ENCODE measurements at regions not wholly inside any gene's neighbourhood (a gene's known extent, or its start where the extent isn't known, plus 50 kb on each side); places are given as distances from the start of the nearest gene placed in this dataset.
"Not testable (repeated sequence)": the region's sequence is repeated elsewhere in the genome, so short reads cannot be mapped to it uniquely, and the experiment has no call there.

DNA sequence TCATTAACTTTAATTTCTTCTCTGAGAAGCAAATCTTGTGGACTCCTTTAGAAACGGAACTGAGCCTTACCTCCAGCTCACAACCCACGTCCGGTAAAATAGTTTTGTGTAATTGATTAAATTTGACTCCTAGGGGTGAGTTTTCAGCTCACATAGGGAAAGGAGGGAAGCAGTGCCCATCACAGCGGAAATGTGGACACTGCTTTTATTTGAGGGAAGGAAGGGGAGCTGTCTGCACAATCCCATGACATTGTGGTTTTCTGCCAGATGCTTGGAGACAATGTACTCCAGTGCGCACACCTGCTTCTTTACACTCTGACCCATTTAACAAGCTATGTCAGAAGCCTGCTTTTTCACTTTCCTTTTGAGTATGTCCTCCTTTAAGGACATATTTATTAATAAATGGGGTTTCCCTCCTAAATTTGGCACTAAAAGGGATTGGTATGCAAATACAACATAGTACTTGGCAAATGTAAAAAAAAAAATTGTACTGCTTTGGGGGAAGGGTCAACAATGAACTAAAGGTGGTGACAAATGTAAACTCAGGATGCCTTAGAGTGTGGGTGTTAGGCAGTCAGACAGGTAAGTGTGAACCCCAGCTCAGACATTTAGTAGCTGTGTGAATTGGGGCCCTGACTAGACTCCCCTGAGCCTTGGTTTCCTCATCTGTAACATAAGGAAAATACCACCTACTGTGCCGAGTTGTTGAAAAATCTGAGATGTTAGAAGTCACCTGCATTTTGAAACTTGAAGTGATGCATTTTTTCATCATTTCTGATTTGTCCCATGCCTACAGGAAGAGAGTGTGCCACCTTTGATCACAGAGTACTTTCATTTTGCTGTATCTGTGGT, 90.2 kb upstream of the KLF6 start:
- no peak for DNase-seq (ENCODE audit: low read depth in 2 of 3, low spot score in 2 of 3)

DNA sequence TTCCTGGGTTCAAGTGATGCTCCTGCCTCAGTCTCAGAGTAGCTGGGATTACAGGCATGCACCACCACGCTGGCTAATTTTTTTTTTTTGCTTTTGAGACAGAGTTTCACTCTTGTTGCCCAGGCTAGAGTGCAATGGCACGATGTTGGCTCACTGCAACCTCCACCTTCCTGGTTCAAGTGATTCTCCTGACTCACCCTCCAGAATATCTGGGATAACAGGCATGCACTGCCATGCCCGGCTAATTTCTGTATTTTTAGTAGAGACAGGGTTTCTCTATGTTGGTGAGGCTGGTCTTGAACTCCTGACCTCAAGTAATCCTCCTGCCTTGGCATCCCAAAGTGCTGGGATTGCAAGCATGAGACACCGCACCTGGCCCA, 89.6 kb upstream of the KLF6 start:
- DNase-seq (ENCODE audit: low read depth in 2 of 3, low spot score in 2 of 3), result not testable (repeated sequence)

DNA sequence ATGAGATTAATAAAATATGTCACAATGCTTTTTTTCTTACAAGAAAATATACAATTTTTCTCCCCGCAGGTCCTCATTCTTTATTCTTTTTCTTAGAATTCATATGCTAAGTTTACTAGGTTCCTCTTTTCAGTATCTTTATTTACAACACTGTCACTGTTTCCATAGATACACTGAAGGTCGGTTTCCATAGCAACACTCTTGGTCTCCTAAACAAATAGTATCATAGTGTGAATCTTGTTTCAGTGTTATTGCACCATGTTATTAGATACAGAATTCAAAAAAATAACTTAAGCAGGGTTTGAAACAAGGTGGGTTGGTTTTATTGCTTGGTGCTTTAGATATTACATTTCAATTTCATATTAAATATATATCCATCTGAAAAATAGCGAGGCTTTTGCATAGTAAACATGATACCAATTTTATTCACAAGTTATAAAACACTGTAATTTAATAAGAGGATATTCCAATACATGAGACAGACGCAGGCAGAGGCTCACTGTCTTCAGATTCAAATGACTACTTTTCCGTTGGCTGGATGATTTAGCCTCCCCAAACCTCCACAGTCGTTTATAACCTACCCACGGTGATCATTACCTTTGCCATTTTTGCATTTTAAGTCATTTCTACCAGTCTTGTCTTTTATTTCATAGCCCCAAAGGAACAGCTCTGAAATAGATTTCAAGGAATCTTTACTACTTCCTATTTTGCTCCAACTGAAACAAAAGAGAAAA, 88.9 kb upstream of the KLF6 start:
- no peak for DNase-seq (ENCODE audit: low read depth in 2 of 3, low spot score in 2 of 3)

DNA sequence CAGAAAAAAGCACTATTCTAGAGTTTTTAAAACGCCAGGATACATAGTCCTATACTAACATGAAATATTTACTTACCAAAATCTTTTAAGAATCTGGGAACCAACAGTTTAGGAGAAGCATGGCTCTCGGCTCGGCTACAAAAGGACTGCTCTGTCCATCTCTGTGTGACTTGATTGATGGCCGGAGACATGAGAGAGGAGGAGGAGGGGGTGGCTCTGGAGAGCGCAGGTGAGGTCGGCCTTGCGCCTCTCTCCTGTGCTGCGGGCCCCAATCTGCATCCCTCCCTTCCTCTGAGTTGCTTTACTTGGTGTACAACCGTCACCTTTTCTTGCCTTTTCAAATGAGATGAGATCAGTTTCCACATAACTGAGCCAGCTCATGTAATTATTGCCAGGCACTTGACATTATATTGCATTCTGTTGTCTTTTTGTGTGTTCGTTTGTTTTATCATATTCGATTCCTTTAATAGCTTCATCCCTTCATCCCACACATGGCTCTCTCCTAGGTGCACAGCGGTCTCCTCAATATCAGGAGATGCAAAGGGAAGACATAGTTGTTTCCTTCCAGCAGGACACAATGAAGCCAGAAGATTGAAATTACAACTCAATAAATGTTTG, 87.8 kb upstream of the KLF6 start:
- DNase-seq (ENCODE audit: low read depth in 2 of 3, low spot score in 2 of 3), result no peak

DNA sequence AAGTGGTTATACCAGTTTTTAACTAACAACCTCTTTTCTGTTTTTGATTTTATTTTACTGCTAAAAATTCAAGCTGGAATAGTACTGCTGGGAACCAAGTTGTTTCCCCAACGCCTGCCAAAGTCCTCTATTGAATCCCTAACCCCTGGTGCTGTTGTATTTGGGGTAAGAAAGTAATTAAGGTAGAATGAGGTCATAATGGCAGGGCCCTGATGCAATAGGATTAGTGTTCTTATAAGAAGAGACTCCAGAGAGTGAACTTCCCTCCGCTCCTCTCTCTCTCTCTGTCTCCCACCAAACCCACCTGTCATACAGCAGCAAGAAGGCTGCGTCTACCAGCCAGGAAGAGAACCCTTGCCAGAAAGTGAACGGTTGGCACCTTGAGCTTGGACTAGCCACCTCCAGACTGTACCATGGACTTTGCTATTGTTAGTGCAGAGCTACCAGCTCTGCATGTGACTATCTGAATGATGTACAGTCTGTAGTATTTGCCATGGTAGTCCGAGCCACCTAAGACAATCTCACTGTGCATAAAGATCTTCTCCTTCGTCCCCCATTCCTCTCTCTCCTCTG, 86.5 kb upstream of the KLF6 start:
- no peak for DNase-seq (ENCODE audit: low read depth in 2 of 3, low spot score in 2 of 3)

DNA sequence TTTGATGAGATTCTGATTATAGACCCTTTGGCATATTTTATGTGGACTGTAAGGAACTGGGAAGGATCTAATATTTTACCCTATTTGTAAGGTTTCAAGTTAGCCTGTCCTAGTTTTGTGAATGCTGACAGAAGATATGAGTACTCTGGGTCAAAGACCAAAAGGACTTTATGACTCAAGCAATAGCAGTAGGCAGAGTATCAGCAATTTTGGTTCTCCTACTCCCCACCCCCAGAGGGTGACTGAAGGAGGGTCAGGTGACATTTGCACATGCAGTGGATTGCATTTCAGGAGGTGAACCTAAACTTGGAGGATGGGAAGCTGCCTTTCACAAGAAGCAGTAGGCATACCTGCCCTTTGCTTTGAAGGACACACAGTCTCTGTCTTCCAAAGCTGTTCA, 84.0 kb upstream of the KLF6 start:
- no peak for DNase-seq (ENCODE audit: low read depth in 2 of 3, low spot score in 2 of 3)

DNA sequence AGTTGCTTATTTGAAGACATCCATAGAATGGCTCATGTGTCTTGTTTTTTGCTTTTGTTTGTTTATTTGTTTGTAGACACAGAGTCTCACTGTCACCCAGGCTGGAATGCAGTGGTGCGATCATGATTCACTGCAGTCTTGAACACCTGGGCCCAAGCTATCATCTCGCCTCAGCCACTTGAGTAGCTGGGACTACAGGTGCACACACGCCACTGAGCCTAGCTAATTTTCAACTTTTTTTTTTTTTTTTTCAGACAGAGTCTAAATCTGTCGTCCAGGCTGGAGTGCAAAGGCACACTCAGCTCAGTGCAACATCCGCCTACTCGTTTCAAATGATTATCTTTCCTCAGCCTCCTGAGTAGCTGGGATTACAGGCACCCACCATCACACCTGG, 83.3 kb upstream of the KLF6 start:
- DNase-seq (ENCODE audit: low read depth in 2 of 3, low spot score in 2 of 3), result no peak

DNA sequence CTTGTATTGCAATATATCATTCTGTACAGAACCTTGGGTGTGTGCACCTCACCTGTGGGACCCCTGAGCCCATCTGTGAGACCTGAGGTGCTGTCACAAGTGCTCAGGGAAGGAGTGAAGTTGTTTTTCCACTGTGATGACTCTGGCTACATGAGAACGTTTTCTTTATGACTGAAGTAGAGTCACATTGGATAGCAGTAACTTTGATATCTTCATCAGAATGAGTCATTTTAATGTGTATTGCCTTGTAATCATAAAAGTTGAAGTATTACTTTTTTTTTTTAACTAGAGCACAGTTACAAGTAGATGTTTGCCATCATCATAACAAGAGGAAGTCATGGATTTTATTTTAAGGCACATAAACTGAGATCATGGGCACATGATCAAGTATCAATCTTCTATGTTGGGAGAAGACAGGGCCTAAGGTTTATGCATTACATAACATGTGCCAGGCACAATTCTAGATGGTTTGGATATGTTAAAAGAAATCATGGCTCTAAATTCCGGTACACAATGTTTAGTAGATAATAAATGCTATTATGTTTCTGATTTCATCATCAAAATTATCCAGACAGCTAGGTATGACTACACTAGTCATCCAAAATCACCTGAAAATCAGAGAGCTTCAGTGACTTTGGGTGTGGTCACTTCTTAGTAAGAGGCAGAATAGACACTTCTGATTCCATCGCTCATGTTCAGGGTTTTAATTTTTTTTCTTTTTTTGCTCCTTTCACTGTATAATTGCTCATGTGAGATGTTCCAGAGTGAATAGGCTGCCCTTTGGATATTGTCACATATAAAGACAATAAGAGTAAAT, 82.7 kb upstream of the KLF6 start:
- no peak for DNase-seq (ENCODE audit: low read depth in 2 of 3, low spot score in 2 of 3)

DNA sequence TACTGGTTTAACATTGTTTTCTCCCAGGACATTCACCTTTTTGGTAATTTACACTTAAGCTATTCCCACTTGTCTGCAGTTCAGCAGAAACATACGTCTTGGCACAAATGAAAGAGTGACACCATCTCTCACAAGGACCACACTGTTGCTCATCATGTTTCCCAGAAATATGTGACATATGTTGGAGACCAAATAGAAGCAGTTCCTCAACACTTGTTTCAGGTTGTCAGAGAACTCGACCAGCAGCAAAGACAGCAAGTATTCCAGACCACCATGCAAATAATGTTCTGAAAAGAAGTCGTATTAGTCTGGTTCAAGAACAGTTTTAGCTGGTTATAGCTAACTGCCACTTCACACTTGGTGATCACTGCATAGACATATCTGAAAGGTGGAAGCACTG, 81.3 kb upstream of the KLF6 start:
- no peak for DNase-seq (ENCODE audit: low read depth in 2 of 3, low spot score in 2 of 3)

DNA sequence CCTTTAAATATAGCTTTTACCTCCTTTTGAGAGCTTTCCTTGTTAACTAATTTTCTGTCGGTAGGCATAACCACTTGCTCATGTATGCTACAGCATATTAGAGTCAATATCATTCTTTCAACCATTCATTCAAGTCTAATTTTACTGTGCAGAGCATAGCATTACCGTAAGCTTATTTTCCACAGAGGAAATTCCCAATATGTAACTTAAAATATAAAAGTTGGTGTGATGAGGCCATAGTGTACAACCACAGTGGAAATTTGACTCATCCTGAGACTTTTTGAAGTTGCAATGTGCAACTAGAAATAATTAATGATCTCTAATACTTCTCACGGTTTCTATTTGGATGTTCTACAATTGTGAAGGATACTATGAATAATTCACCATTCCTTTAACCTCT, 80.6 kb upstream of the KLF6 start:
- no peak for DNase-seq (ENCODE audit: low read depth in 2 of 3, low spot score in 2 of 3)

DNA sequence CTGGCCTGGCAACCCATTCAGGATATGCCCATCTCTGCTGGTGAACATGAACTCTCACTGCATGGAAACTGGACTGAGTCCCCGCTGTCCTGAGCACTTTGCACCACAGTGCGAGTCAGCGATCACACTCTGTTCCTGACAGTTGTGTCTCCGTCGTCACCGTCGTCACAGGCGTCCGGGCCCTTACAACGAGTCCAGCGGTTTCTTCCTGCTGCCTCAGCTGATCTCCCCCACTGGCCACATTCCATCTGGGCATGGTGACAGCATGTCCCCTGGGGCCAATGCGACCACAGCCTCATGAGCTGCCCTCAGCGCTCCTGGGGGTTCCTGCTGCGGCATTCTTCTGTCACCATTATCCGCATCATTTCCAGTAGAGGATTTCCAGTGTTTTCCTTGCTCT, 76.8 kb upstream of the KLF6 start:
- DNase-seq (ENCODE audit: low read depth in 2 of 3, low spot score in 2 of 3), result no peak

DNA sequence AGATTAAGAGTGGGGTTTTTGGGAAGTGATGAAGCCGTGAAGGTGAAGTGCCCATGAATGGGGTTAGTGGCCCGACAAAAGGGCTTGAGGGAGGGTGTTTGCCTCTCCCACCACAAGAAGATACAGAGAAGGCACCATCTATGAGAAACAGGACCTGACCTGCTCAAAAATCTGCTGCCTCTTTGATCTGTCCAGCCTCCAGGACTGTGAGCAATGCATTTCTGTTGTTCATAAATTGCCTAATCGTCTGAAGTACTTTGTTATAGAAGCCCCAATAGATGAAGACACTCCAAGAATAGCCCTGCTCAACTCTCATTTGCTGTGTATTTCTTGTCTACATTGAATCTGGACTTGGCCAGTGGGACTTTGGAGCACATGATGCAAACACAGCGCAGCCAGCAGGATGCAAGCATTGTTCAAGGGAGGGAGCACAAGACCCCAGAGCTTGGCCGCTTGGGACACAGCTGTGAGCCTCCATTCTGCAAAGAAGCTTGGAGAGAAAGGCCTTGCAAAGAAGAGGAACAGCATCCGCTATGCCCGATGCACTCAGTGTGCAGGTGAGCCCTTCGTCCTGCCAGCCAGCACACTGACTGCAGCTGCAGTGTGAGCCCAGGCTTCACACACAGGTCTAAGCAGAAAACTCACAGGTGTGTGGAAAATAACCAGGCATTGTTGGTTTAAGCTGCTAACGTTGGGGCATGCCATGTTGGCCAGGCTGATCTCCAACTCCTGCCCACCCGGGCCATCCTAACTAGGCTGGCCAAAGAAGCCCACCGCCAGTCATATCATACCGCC, 73.2 kb upstream of the KLF6 start:
- DNase-seq (ENCODE audit: low read depth in 2 of 3, low spot score in 2 of 3), result no peak

DNA sequence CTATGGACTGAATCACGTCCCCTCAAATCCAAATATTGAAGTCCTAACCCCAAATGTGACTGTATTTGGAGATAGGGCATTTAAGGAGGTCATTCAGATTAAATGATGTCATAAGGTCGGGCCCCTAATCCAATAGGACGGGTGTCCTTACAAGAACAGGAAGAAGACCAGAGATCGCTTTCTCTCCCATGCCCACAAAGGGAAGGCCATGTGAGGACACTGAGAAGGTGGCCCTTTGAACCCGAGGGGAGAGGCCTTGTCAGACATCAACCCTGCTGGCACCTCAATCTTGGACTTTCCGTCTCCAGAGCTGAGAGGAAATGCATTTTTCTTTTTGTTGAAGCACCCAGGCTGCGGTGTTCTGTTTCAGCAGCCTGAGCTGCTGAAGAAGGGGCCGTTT, 72.3 kb upstream of the KLF6 start:
- DNase-seq (ENCODE audit: low read depth in 2 of 3, low spot score in 2 of 3), result no peak

DNA sequence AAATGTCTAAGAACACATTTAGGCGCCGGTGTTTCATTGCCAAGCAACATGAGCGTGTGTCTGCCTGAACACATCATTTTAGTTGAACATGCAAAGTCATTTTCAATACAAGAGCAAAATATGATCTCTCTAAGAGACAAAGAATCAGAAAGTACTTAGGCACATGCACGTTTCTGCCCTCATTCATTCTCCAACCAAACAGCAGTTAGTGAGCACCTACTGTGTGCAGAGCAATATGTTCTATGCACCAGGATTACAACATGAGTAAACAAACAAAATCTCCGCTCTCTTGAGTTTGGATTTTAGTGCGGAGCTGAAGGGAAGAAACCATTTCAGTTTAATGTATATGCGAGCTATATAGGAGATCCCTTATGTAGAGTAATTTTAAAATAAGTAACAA, 71.6 kb upstream of the KLF6 start:
- DNase-seq (ENCODE audit: low read depth in 2 of 3, low spot score in 2 of 3), result no peak

DNA sequence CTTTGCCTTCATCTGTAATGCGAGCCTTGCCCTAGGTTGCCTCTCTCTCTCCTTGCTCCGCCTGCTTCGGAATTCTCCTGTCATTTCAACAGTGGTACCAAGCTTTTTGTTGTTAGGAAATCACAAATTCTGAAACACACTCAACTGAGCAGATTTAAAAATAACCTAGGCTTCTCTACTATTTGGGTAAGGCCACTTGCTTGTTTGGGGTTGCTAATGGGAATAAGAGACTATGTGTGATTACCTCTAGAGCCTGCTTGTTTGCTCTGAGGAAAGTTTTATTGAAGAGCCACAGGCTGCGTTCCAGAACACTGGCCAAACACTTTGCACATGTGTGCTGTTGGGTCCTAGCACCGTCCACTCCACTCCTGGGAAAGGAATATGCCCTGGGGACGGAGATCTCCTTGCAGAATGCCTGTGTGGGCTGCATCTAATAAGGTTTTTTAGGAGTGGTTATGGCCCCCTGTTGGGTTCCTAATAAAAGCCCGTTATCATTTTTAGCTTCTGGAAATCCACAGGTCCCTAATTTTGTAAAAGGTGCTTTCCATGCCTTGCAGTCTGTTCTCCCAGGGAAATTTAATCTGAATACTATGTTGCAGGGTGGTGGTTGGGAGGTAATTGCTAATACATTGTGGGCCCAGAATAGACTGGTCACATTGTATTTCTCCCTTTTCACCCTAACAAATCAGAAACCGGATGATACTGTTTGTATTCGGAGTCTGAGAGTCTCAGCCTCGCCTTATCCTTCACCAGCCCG, 68.7 kb upstream of the KLF6 start:
- DNase-seq (ENCODE audit: low read depth in 2 of 3, low spot score in 2 of 3), result no peak

DNA sequence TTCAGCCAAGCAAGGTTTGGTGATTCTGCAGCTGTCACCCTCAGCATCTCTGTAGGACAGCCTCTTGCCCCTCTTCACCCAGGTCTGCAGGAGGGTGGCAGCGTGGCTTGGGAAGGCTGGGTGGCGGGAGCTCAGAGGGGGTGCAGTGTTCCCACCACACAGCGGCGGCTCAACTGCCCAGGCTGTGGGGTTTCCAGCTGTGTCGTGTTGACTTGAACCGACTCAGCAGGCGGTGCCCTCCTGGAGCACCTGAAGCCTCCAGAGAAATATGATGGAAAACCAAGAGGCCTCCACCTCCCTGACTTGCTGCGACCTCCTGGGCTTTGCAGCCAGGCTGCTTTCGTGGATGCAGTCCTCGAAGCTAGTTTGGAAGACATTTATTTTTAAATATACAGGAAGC, 68.0 kb upstream of the KLF6 start:
- no peak for DNase-seq (ENCODE audit: low read depth in 2 of 3, low spot score in 2 of 3)

DNA sequence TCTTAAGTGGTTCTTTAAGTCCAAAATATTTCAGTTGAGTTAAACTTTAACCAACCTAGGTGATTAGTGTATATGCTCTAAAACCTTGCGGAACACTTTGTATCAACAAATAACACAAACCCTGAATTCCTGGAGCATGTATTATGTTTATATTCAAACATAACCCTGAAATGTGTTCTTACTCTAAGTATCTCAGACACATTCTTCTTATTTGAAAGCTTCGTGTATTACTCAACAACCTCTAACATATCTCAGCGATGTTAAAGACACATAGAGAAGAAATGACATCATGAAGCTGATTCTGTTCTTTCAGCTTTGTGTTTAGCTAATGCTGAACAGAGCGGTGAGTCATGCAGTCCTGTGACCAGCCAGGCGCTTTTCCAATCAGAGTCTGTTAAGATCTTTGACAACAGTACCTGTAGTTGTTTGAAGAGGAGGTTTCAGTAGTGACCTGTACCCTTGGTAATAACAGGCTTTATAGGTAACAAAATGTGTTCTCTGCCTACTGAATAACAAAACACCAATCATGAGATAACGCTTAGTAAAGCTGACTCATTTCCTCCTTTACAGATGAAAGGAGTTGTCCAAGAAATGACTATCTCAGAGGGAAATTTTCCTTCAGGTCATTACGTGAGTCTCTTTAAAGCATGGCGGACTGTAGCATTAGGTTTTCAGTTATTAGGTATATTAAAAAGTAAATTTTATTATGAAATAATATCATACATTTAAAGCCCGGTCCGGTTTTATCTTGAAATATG, 67.3 kb upstream of the KLF6 start:
- DNase-seq (ENCODE audit: low read depth in 2 of 3, low spot score in 2 of 3), result no peak

DNA sequence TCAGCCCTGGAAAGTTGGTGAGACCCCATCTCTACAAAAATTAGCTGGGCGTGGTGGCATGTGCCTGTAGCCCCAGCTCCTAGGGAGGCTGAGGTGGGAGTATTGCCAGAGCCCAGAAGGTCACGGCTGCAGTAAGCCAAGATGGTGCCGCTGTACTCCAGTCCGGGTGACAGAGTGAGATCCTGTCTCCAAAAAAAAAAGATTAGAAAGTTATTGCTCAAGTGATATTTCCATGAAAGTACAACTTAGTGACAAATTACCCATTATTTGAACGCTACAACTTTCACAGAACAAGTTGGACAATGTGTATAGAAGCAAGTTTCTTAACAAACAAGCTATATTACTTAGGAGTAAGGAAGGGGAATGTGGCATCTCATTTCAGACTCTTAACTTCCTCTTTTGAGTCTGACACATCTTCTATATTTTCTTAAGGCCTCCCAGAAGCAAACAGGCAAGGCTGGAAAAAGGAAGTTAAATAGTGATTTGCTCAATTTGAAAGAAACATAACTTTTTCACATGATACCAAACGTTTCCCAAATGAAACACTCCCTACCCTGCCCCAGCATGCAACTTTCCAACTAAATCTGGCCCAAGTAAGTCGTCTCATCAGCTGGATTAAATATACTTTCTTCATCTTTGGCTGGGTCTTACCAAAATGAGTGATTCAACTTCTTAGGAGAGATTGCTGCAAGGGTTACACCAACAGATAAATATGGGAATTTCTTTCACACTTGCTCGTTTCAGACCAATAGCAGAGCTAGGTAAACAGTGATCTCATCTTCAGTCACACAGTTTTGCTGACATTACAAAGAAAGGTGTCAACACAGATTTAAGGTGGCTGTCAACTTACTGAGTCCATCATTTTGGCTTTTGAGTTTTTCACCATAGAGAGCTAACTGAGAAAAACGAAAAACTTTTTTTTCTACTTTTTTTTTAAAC, 66.3 kb upstream of the KLF6 start:
- no peak for DNase-seq (ENCODE audit: low read depth in 2 of 3, low spot score in 2 of 3)

Data from activated CD8-positive, alpha-beta memory T cell treated with anti-CD3 and anti-CD28 coated beads for 48 hours (primary cell).